Kidney (tissue), 13 donors: ENCODE measurements at regions not wholly inside any gene's neighbourhood (a gene's known extent, or its start where the extent isn't known, plus 50 kb on each side); places are given as distances from the start of the nearest gene placed in this dataset.

Experiments used
- DNase-seq, 5 donors: peaks; one replicate each; pipeline ENCODE4 v3.0.0-alpha.2; 2013 to 2020
- FAIRE-seq: peaks from 2 replicates; lab custom pipeline; 2012; peaks lifted over from hg19 to GRCh38; lab: Jason Lieb, UNC
- H3K27ac ChIP-seq, 2 donors: one replicate each; pipeline ENCODE4 v1.7.0; 2013; ENCODE audit warnings: low read depth in 2 of 2, low read length in 2 of 2, inconsistent platforms in 1 of 2
- H3K27me3 ChIP-seq: one replicate; pipeline ENCODE4 v1.7.1; 2013; ENCODE audit warnings: low read length, inconsistent platforms; ENCODE audit not compliant: control insufficient read depth, insufficient read depth
- H3K36me3 ChIP-seq, 3 donors: one replicate each; pipeline versions ENCODE4 v1.7.0 to v1.7.1; 2013; ENCODE audit warnings: low read length in 3 of 3, control low read depth in 1 of 3, inconsistent platforms in 1 of 3; ENCODE audit not compliant: insufficient read depth in 3 of 3, control insufficient read depth in 2 of 3
- H3K4me1 ChIP-seq, 3 donors: one replicate each; pipeline versions ENCODE4 v1.7.0 to v1.7.1; 2013; ENCODE audit warnings: low read length in 3 of 3, inconsistent platforms in 1 of 3, low read depth in 1 of 3; ENCODE audit not compliant: control insufficient read depth in 2 of 3, insufficient read depth in 2 of 3
- H3K4me3 ChIP-seq, 3 donors: one replicate each; pipeline versions ENCODE4 v1.7.0 to v1.8.1; 2013; ENCODE audit warnings: low read length in 3 of 3, control low read depth in 1 of 3, inconsistent platforms in 1 of 3
- H3K9ac ChIP-seq, 3 donors: one replicate each; pipeline versions ENCODE4 v1.7.0 to v1.7.1; 2013; ENCODE audit warnings: low read length in 3 of 3, control low read depth in 1 of 3, inconsistent platforms in 1 of 3
- H3K9me3 ChIP-seq, 3 donors: one replicate each; pipeline versions ENCODE4 v1.7.0 to v1.7.1; 2013; ENCODE audit warnings: low read length in 3 of 3, control low read depth in 1 of 3, inconsistent platforms in 1 of 3; ENCODE audit not compliant: control insufficient read depth in 2 of 3, insufficient read depth in 1 of 3
- CTCF ChIP-seq: IDR thresholded peaks from 3 replicates; pipeline ENCODE4 v1.5.1; 2012; ENCODE audit warnings: mild to moderate bottlenecking, moderate library complexity, borderline replicate concordance; ENCODE audit not compliant: insufficient read depth; ENCODE audit errors: extremely low read depth
- intact Hi-C: fragments of 100-400 bp; cut with DNase I; formaldehyde crosslinking; loops from one replicate; pipeline ENCODE4 v1.11.1; 2022
- donor health status: control.
- donor health status: control.
- donor health status: control.
- donor health status: control.
- donor health status: control.
- donor health status: DM: yes; HTN: yes; CAD: no.
- donor health status: Normal renal cell carcinoma (clear cell type).

DNA sequence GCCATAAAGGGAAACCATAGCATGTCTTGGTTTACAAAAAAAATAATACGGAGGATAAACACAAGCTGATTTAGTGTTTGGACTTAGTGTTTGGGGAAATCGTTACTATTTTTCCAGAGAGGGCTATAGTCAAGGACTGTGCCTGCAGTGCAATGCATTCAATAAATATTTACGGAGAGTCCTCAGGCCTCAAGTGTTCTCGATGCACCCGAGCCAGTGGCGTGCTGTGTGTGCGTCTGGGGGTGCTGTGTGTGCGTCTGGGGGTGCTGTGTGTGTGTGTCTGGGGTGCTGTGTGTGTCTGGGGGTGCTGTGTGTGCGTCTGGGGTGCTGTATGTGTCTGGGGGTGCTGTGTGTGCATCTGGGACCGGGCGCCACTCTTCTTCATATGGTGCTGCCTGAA is 71.7 kb upstream of the GTF3A start:
- FAIRE-seq (no peak), DNase-seq (no peak)
- no peak overlapping the region for H3K9ac ChIP-seq
- no peaks in the 10 kb centered on the region for H3K36me3 ChIP-seq
- no peaks in the 10 kb centered on the region for H3K27me3 ChIP-seq
- TF ChIP-seq CTCF: no peak
- intact Hi-C loops: no loop called here
- no peak overlapping the region for H3K4me3 ChIP-seq
- H3K9me3 ChIP-seq: no peaks in the 10 kb centered on the region
- no peaks in the 10 kb centered on the region for H3K4me1 ChIP-seq
- no peak overlapping the region for H3K27ac ChIP-seq

- no peak overlapping the region for H3K27ac ChIP-seq
- intact Hi-C loops: no loop called here
- H3K9me3 ChIP-seq: no peaks in the 10 kb centered on the region
- DNase-seq (no peak), FAIRE-seq (no peak)
- H3K4me3 ChIP-seq: no peak overlapping the region
- no peaks in the 10 kb centered on the region for H3K27me3 ChIP-seq
- H3K36me3 ChIP-seq: no peaks in the 10 kb centered on the region
- no peak overlapping the region for H3K9ac ChIP-seq
- TF ChIP-seq CTCF: no peak
- no peaks in the 10 kb centered on the region for H3K4me1 ChIP-seq
Measured at GRCh38 chr13:27353166-27353583, 71.2 kb upstream of the GTF3A start.

GRCh38 chr13:27353708-27354107 is 70.7 kb upstream of the GTF3A start:
- DNase-seq (peak in 2 of 5 donors; percentile 43 to 60), FAIRE-seq (no peak)
- TF ChIP-seq CTCF: no peak
- no peaks in the 10 kb centered on the region for H3K36me3 ChIP-seq
- no peaks in the 10 kb centered on the region for H3K9me3 ChIP-seq
- H3K9ac ChIP-seq: no peak overlapping the region
- no peak overlapping the region for H3K4me3 ChIP-seq
- no peaks in the 10 kb centered on the region for H3K27me3 ChIP-seq
- H3K4me1 ChIP-seq: no peaks in the 10 kb centered on the region
- intact Hi-C loops: no loop called here
- no peak overlapping the region for H3K27ac ChIP-seq

GRCh38 chr13:27354379-27354778 is 70.0 kb upstream of the GTF3A start:
- DNase-seq (no peak), FAIRE-seq (no peak)
- Histone ChIP-seq H3K36me3 (no peaks in the 10 kb centered on the region), H3K27me3 (no peaks in the 10 kb centered on the region), H3K4me3 (no peak overlapping the region), H3K9ac (no peak overlapping the region), H3K4me1 (no peaks in the 10 kb centered on the region), H3K9me3 (no peaks in the 10 kb centered on the region), H3K27ac (no peak overlapping the region)
- intact Hi-C loops: no loop called here
- TF ChIP-seq CTCF: no peak
